Right lobe of liver (tissue), 6 donors: ENCODE measurements at regions not wholly inside any gene's neighbourhood (a gene's known extent, or its start where the extent isn't known, plus 50 kb on each side); places are given as distances from the start of the nearest gene placed in this dataset.
"Not testable (repeated sequence)": the region's sequence is repeated elsewhere in the genome, so short reads cannot be mapped to it uniquely, and the experiment has no call there.

Experiments
- ATAC-seq, 4 donors: fragments of 200-7000 bp; cut with Tn5 transposase; one replicate each; pipeline ENCODE4 v1.9.1; 2020; ENCODE audit warnings: mild to moderate bottlenecking in 4 of 4, moderate library complexity in 4 of 4
- DNase-seq, 3 donors: peaks; one replicate each; pipeline ENCODE4 v3.0.0-alpha.2; 2020
- H3K27ac ChIP-seq, 3 donors: fragments of 200-600 bp; one replicate each; pipeline ENCODE4 v1.8.0; 2022
- H3K27me3 ChIP-seq, 2 donors: fragments of 200-600 bp; one replicate each; pipeline ENCODE4 v1.8.0; 2022
- H3K36me3 ChIP-seq, 4 donors: fragments of 200-600 bp; sonication (generic) in 1 of 4; one replicate each; pipeline versions ENCODE4 v1.5.1 to v1.8.0; 2017 to 2022; ENCODE audit warnings: control low read depth in 1 of 4
- H3K4me1 ChIP-seq, 4 donors: fragments of 200-600 bp; sonication (generic) in 1 of 4; one replicate each; pipeline versions ENCODE4 v1.5.1 to v1.8.0; 2017 to 2022; ENCODE audit warnings: control low read depth in 1 of 4
- H3K4me3 ChIP-seq, 3 donors: fragments of 200-600 bp; one replicate each; pipeline ENCODE4 v1.8.0; 2022
- H3K9me3 ChIP-seq, 4 donors: fragments of 200-600 bp; sonication (generic) in 1 of 4; one replicate each; pipeline versions ENCODE4 v1.5.1 to v1.8.0; 2017 to 2022; ENCODE audit warnings: control low read depth in 1 of 4
- POLR2A ChIP-seq: fragments of 450-650 bp; IDR thresholded peaks from one replicate; pipeline ENCODE4 v1.6.1; 2017; ENCODE audit warnings: antibody characterized with exemption, mild to moderate bottlenecking
- WGBS: methylation state at CpG from one replicate; pipeline ENCODE4 v1.1.6; 2018; ENCODE audit warnings: low coverage, low lambda C conversion rate; ENCODE audit not compliant: insufficient coverage; ENCODE audit errors: missing lambda C conversion rate; 5-methylcytosine and 5-hydroxymethylcytosine counted together
- intact Hi-C, 2 donors: fragments of 100-400 bp; cut with DNase I; formaldehyde crosslinking; loops; one replicate each; pipeline versions ENCODE4 v1.11.2 to v1.14.1; 2022
- TF ChIP-seq, protein P1 (sequence below), 4 donors: fragments of 200-600 bp in 3 of 4; fragments of 450-650 bp in 1 of 4; IDR thresholded peaks; one replicate each; pipeline versions ENCODE4 v1.5.1 to v1.8.0; 2016 to 2022; ENCODE audit warnings: antibody characterized with exemption in 4 of 4, mild to moderate bottlenecking in 2 of 4
- donor health status: DM: no; HTN: yes; CAD: no.
- donor health status: DM: no; HTN: no; CAD: no.
- donor health status: DM: no; HTN: no; CAD: no.
- donor health status: DM: no; HTN: yes; CAD: no.
- donor health status: DM: no; HTN: yes; CAD: no.

- H3K27me3 ChIP-seq, result no peaks in the 10 kb centered on the region
- no peak overlapping the region for H3K27ac ChIP-seq
- no peaks in the 10 kb centered on the region for H3K36me3 ChIP-seq
- WGBS, result 62% methylated on average over 3 of the region's 3 CpGs
- no peaks in the 10 kb centered on the region for H3K4me1 ChIP-seq
- no peaks in the 10 kb centered on the region for H3K9me3 ChIP-seq
- ATAC-seq, result no peak
- intact Hi-C loops, result no loop called here
- H3K4me3 ChIP-seq, result no peak overlapping the region
- no peak for TF ChIP-seq POLR2A
- TF ChIP-seq, protein P1, sequence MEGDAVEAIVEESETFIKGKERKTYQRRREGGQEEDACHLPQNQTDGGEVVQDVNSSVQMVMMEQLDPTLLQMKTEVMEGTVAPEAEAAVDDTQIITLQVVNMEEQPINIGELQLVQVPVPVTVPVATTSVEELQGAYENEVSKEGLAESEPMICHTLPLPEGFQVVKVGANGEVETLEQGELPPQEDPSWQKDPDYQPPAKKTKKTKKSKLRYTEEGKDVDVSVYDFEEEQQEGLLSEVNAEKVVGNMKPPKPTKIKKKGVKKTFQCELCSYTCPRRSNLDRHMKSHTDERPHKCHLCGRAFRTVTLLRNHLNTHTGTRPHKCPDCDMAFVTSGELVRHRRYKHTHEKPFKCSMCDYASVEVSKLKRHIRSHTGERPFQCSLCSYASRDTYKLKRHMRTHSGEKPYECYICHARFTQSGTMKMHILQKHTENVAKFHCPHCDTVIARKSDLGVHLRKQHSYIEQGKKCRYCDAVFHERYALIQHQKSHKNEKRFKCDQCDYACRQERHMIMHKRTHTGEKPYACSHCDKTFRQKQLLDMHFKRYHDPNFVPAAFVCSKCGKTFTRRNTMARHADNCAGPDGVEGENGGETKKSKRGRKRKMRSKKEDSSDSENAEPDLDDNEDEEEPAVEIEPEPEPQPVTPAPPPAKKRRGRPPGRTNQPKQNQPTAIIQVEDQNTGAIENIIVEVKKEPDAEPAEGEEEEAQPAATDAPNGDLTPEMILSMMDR (IDR thresholded peaks at IDR 0.05), result no peak
- DNase-seq, result no peak
Observed at GRCh38 chr10:9579110-9579705, 1438.5 kb upstream of the CELF2 start.

DNA sequence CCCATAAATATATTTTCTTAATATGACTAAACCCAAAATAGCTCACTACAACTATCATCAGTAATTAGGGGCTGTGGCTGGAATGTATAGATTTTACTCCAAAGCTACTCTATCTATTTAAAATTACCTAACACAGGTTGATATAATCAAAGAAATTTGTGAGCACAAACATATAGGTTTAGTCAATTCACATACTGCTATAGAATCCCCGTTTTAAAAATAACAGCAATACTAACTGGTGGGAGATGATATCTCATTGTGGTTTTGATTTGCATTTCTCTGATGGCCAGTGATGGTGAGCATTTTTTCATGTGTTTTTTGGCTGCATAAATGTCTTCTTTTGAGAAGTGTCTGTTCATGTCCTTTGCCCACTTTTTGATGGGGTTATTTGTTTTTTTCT lies 1434.9 kb upstream of the CELF2 start:
- H3K27me3 ChIP-seq, H3K27ac ChIP-seq, H3K36me3 ChIP-seq, intact Hi-C loops, H3K4me3 ChIP-seq, H3K4me1 ChIP-seq, DNase-seq, ATAC-seq, H3K9me3 ChIP-seq: not testable (repeated sequence)
- WGBS, result 19% methylated on average over 1 of the region's 1 CpG

GRCh38 chr10:9596368-9596920 lies 1421.2 kb upstream of the CELF2 start:
- H3K4me3 ChIP-seq, result no peak overlapping the region
- H3K9me3 ChIP-seq, result no peaks in the 10 kb centered on the region
- H3K27me3 ChIP-seq, result no peaks in the 10 kb centered on the region
- TF ChIP-seq, protein P1 (IDR thresholded peaks at IDR 0.05), result no peak
- TF ChIP-seq POLR2A, result no peak
- H3K36me3 ChIP-seq, result no peaks in the 10 kb centered on the region
- H3K27ac ChIP-seq, result no peak overlapping the region
- DNase-seq (no peak), ATAC-seq (no peak)
- H3K4me1 ChIP-seq, result no peaks in the 10 kb centered on the region
- 45% methylated on average over 4 of the region's 5 CpGs for WGBS
- intact Hi-C loops, result no loop called here

- H3K27me3 ChIP-seq, result no peaks in the 10 kb centered on the region
- TF ChIP-seq POLR2A, result no peak
- TF ChIP-seq, protein P1 (IDR thresholded peaks at IDR 0.05), result no peak
- H3K9me3 ChIP-seq, result no peaks in the 10 kb centered on the region
- H3K4me3 ChIP-seq, result no peak overlapping the region
- H3K36me3 ChIP-seq, result no peaks in the 10 kb centered on the region
- DNase-seq (no peak), ATAC-seq (no peak)
- intact Hi-C loops, result no loop called here
- H3K4me1 ChIP-seq, result no peaks in the 10 kb centered on the region
- WGBS, result 51% methylated on average over 8 of the region's 9 CpGs
- no peak overlapping the region for H3K27ac ChIP-seq
Observed at GRCh38 chr10:9602998-9603397, 1414.7 kb upstream of the CELF2 start.

DNA sequence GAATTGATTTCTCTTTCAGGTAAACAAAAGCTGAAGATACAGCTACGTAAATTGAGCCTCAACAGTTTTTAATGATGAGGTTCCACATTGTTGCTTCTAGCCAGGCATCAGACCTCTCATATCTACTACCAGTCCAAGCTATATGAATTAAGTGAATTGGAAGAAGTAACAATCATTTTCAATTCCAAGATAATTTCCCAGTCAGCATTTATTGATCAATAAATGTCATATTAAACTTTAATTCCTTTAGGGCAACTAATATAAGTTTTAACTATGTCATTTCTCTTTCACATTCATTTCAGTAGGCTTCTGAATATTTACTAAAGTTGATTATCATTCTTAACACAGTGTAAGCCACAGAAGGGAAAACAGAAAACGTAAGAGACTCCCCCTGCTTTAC lies 1413.7 kb upstream of the CELF2 start:
- TF ChIP-seq POLR2A, result no peak
- TF ChIP-seq, protein P1 (IDR thresholded peaks at IDR 0.05), result no peak
- Histone ChIP-seq H3K36me3 (no peaks in the 10 kb centered on the region), H3K4me1 (no peaks in the 10 kb centered on the region), H3K27ac (no peak overlapping the region), H3K9me3 (no peaks in the 10 kb centered on the region), H3K4me3 (no peak overlapping the region), H3K27me3 (no peaks in the 10 kb centered on the region)
- 35% methylated on average over 2 of the region's 2 CpGs for WGBS
- ATAC-seq, result no peak
- no peak for DNase-seq
- intact Hi-C loops, result no loop called here
